Glutamatergic neuron (in vitro differentiated cells): ENCODE measurements at regions not wholly inside any gene's neighbourhood (a gene's known extent, or its start where the extent isn't known, plus 50 kb on each side); places are given as distances from the start of the nearest gene placed in this dataset.

Experiments used
- DNase-seq: peaks from one replicate; pipeline ENCODE4 v3.0.0; 2022
- H3K27ac Mint-ChIP-seq: one replicate; pipeline ENCODE4 v1.8.0; 2020; ENCODE audit warnings: mild to moderate bottlenecking, mixed read lengths, inconsistent platforms; ENCODE audit not compliant: unreplicated experiment
- H3K27me3 Mint-ChIP-seq: one replicate; pipeline ENCODE4 v1.8.0; 2020; ENCODE audit warnings: mild to moderate bottlenecking, moderate library complexity, mixed read lengths, inconsistent platforms; ENCODE audit not compliant: unreplicated experiment
- H3K36me3 Mint-ChIP-seq: one replicate; pipeline ENCODE4 v1.8.0; 2020; ENCODE audit warnings: mild to moderate bottlenecking, mixed read lengths, inconsistent platforms; ENCODE audit not compliant: unreplicated experiment
- H3K4me1 Mint-ChIP-seq: one replicate; pipeline ENCODE4 v1.8.0; 2020; ENCODE audit warnings: mild to moderate bottlenecking, low read depth, mixed read lengths, inconsistent platforms; ENCODE audit not compliant: unreplicated experiment
- H3K4me3 Mint-ChIP-seq: one replicate; pipeline ENCODE4 v1.8.0; 2020; ENCODE audit warnings: mild to moderate bottlenecking, mixed read lengths, inconsistent platforms; ENCODE audit not compliant: unreplicated experiment
- H3K9me3 Mint-ChIP-seq: one replicate; pipeline ENCODE4 v1.8.0; 2020; ENCODE audit warnings: mild to moderate bottlenecking, moderate library complexity, mixed read lengths, inconsistent platforms; ENCODE audit not compliant: unreplicated experiment
- TF ChIP-seq, protein P1 (sequence below): fragments of 200-600 bp; sonication (generic); IDR thresholded peaks from one replicate; pipeline ENCODE4 v1.5.0; 2021; ENCODE audit not compliant: partially characterized antibody, unreplicated experiment

- no peaks in the 10 kb centered on the region for H3K4me1 Mint-ChIP-seq
These were observed 341.8 kb downstream of the TMEM182 start for GRCh38 chr2:103103678-103104077.

DNA sequence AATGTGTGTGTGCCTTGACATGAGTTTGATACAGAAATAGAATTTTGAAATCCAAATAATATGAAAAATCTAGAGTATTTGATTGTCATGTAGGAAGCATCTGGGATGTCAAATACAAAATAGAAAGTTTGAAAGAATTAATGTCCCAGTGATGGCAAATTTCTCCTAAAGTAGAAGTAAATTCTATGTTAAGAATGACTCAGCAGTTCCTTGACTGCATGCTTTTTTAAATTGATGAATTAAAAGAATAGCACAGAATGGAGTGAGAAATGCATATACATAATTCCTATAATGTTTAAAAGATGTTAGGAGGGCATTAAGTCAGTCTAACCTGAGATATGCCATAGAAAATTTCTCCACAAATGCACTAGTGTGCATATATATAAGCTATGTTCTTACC, 357.5 kb downstream of the TMEM182 start:
- Mint-ChIP-seq H3K9me3 (no peaks in the 10 kb centered on the region), H3K4me1 (no peaks in the 10 kb centered on the region), H3K4me3 (no peak overlapping the region), H3K36me3 (no peaks in the 10 kb centered on the region), H3K27me3 (no peaks in the 10 kb centered on the region), H3K27ac (no peak overlapping the region)
- DNase-seq = no peak
- TF ChIP-seq, protein P1, sequence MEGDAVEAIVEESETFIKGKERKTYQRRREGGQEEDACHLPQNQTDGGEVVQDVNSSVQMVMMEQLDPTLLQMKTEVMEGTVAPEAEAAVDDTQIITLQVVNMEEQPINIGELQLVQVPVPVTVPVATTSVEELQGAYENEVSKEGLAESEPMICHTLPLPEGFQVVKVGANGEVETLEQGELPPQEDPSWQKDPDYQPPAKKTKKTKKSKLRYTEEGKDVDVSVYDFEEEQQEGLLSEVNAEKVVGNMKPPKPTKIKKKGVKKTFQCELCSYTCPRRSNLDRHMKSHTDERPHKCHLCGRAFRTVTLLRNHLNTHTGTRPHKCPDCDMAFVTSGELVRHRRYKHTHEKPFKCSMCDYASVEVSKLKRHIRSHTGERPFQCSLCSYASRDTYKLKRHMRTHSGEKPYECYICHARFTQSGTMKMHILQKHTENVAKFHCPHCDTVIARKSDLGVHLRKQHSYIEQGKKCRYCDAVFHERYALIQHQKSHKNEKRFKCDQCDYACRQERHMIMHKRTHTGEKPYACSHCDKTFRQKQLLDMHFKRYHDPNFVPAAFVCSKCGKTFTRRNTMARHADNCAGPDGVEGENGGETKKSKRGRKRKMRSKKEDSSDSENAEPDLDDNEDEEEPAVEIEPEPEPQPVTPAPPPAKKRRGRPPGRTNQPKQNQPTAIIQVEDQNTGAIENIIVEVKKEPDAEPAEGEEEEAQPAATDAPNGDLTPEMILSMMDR = no peak

More at GRCh38 chr2:103103678-103104077, 341.8 kb downstream of the TMEM182 start:
- no peaks in the 10 kb centered on the region for H3K36me3 Mint-ChIP-seq
- no peaks in the 10 kb centered on the region for H3K9me3 Mint-ChIP-seq
- DNase-seq = no peak
- H3K4me3 Mint-ChIP-seq = no peak overlapping the region
- H3K27ac Mint-ChIP-seq = no peak overlapping the region
- TF ChIP-seq, protein P1 = no peak
- H3K27me3 Mint-ChIP-seq = no peaks in the 10 kb centered on the region

DNA sequence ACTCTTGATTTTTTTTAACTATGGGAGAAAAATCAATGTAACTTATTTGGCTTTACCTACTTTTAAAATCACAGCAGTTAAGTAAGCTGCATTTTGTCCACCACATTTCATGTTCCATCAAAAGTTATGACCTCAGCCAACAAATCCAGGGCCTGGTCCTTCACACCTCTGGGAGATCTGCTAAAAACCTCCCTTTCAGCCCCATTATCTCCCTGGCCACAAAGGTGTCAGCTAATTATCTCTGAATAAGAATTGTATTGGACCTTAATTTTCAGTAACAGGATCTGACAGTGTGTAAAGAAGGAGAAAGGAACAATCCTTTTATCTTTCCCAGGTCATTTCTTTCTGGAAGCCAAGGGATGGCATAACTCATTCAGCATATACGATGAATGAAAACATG, 359.3 kb downstream of the TMEM182 start:
- Mint-ChIP-seq H3K4me3 (no peak overlapping the region), H3K4me1 (peaks cover 2% of the 10 kb centered on the region), H3K27me3 (no peaks in the 10 kb centered on the region), H3K27ac (no peak overlapping the region), H3K36me3 (no peaks in the 10 kb centered on the region), H3K9me3 (no peaks in the 10 kb centered on the region)
- no peak for DNase-seq
- TF ChIP-seq, protein P1 = no peak

DNA sequence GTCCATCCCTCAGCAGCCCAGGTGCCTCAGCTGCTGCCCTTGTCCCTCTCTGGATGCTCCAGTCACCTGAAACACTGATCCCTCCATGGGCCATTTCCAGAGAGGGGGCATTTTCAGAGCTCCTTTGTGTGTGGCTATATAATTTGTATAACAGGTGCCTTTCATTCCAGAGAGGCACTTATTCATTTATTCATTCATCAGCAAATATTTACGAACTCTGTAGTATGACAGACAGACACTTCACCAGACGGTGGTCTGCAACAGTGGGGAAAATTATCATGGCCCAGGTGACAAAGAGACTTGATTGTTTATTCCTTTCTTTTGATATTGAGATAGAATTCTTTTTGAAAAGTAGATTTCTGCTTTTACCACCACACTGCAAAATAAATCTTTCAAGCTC, 361.7 kb downstream of the TMEM182 start:
- Mint-ChIP-seq H3K27me3 (no peaks in the 10 kb centered on the region), H3K36me3 (no peaks in the 10 kb centered on the region)
- no peak for DNase-seq

DNA sequence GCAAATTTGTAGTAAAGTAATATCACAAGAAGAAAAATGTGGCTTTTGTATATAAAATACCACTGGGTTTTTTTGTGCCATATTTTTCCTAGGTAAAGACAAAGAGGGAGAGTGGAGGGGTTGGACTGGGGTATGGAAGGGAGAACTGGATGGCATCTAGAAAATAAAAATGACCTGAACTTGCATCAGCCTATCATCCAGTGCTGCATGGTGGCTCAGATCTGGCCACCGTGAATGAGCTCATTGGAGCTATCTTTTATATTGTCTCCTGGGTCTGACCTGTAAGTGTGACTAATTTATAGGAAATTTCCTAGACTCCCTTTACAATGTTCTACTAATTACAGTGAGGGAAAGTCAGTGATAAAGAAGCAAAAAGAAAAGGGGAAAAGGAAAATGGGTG, 369.0 kb downstream of the TMEM182 start:
- TF ChIP-seq, protein P1 = no peak
- no peak overlapping the region for H3K27ac Mint-ChIP-seq
- H3K36me3 Mint-ChIP-seq = no peaks in the 10 kb centered on the region
- no peak for DNase-seq
- H3K4me1 Mint-ChIP-seq = no peaks in the 10 kb centered on the region
- no peaks in the 10 kb centered on the region for H3K9me3 Mint-ChIP-seq
- H3K4me3 Mint-ChIP-seq = no peak overlapping the region
- H3K27me3 Mint-ChIP-seq = no peaks in the 10 kb centered on the region

More for the DNA sequence above, 361.7 kb downstream of the TMEM182 start:
- Mint-ChIP-seq H3K4me3 (no peak overlapping the region), H3K9me3 (no peaks in the 10 kb centered on the region), H3K27ac (no peak overlapping the region), H3K4me1 (peaks cover 2% of the 10 kb centered on the region)
- TF ChIP-seq, protein P1 = no peak
